Breast epithelium (tissue), 4 donors: ENCODE measurements at regions not wholly inside any gene's neighbourhood (a gene's known extent, or its start where the extent isn't known, plus 50 kb on each side); places are given as distances from the start of the nearest gene placed in this dataset.

Source experiments
- DNase-seq, 2 donors: peaks; one replicate each; pipeline ENCODE4 v3.0.0-alpha.2; 2019; ENCODE audit warnings: low spot score in 2 of 2
- H3K27ac ChIP-seq, 2 donors: fragments of 200-600 bp; sonication (generic) in 1 of 2; one replicate each; pipeline ENCODE4 v1.5.1; 2016 to 2019; ENCODE audit warnings: mild to moderate bottlenecking in 1 of 2
- H3K27me3 ChIP-seq, 2 donors: fragments of 200-600 bp; sonication (generic) in 1 of 2; one replicate each; pipeline versions ENCODE4 v1.5.1 to v1.6.0; 2017 to 2019; ENCODE audit warnings: control low read depth in 1 of 2, mild to moderate bottlenecking in 1 of 2
- H3K36me3 ChIP-seq: fragments of 200-600 bp; one replicate; pipeline ENCODE4 v1.5.1; 2019
- H3K4me1 ChIP-seq, 2 donors: fragments of 200-600 bp; sonication (generic); one replicate each; pipeline ENCODE4 v1.5.1; 2016 to 2019; ENCODE audit warnings: control low read depth in 1 of 2
- H3K4me3 ChIP-seq, 3 donors: fragments of 200-600 bp; sonication (generic); 1 replicate in 2 of 3; 2 replicates in 1 of 3; pipeline ENCODE4 v1.5.1; 2016 to 2019; ENCODE audit warnings: mild to moderate bottlenecking in 3 of 3, moderate library complexity in 2 of 3
- H3K9me3 ChIP-seq, 2 donors: fragments of 200-600 bp; sonication (generic) in 1 of 2; one replicate each; pipeline ENCODE4 v1.5.1; 2016 to 2019; ENCODE audit warnings: control low read depth in 1 of 2
- POLR2A ChIP-seq: fragments of 450-650 bp; IDR thresholded peaks from one replicate; pipeline ENCODE4 v1.6.1; 2016; ENCODE audit warnings: antibody characterized with exemption, mild to moderate bottlenecking, moderate library complexity
- POLR2AphosphoS5 ChIP-seq, 3 donors: sonication (generic); formaldehyde crosslinking; IDR thresholded peaks; one replicate each; pipeline ENCODE4 v1.6.1; 2017; ENCODE audit warnings: antibody characterized with exemption in 3 of 3
- intact Hi-C: fragments of 100-400 bp; cut with DNase I; formaldehyde crosslinking; loops from one replicate; pipeline ENCODE4 v1.15.1; 2023; ENCODE audit warnings: low total_unique reads
- TF ChIP-seq, protein P1 (sequence below), 3 donors: fragments of 450-650 bp; IDR thresholded peaks; one replicate each; pipeline ENCODE4 v1.5.1; 2016 to 2017; ENCODE audit warnings: antibody characterized with exemption in 3 of 3, mild to moderate bottlenecking in 3 of 3, moderate library complexity in 3 of 3

DNA sequence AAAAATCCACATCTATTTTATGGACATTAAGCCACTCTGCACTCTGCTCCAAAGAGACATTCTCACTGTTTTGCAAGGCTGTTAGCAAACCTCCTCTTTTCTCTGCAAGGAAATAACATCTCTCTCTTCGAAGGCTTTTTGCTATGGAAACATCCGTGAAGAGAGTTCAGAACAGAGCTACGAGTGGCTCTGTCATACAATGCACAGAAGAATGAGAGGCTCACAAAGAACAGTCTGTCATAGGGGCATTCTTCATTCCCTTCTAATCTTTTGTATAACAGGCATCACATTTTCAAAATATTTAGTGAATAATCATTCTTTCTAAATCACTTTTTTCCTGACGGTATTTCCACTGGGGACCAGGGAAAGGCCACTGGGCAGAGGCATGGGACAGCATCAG is 346.1 kb downstream of the IRS2 start:
- Histone ChIP-seq H3K27ac (no peak overlapping the region), H3K27me3 (no peaks in the 10 kb centered on the region), H3K4me1 (no peaks in the 10 kb centered on the region), H3K4me3 (no peak overlapping the region), H3K36me3 (no peaks in the 10 kb centered on the region), H3K9me3 (no peaks in the 10 kb centered on the region)
- intact Hi-C loops, result no loop called here
- no peak for TF ChIP-seq POLR2AphosphoS5 (IDR thresholded peaks at IDR 0.05)
- no peak for TF ChIP-seq POLR2A
- TF ChIP-seq, protein P1, sequence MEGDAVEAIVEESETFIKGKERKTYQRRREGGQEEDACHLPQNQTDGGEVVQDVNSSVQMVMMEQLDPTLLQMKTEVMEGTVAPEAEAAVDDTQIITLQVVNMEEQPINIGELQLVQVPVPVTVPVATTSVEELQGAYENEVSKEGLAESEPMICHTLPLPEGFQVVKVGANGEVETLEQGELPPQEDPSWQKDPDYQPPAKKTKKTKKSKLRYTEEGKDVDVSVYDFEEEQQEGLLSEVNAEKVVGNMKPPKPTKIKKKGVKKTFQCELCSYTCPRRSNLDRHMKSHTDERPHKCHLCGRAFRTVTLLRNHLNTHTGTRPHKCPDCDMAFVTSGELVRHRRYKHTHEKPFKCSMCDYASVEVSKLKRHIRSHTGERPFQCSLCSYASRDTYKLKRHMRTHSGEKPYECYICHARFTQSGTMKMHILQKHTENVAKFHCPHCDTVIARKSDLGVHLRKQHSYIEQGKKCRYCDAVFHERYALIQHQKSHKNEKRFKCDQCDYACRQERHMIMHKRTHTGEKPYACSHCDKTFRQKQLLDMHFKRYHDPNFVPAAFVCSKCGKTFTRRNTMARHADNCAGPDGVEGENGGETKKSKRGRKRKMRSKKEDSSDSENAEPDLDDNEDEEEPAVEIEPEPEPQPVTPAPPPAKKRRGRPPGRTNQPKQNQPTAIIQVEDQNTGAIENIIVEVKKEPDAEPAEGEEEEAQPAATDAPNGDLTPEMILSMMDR (IDR thresholded peaks at IDR 0.05), result no peak
- no peak for DNase-seq

DNA sequence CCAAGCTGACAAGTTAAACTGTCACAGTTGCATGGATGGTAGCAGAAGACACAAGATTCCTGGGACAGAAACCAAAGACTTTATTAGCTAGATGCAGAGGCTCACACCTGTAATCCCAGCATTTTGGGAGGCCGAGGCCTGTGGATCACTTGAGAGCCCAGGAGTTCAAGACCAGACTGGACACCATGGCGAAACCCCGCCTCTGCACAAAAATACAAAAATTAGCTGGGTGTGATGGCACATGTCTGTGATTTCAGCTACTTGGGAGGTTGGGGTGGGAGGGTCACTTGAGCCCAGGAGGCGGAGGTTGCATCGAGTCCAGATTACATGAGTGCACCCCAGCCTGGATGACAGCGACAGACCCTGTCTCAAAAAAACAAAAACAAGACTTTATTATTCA is 346.6 kb downstream of the IRS2 start:
- H3K4me1 ChIP-seq, result no peaks in the 10 kb centered on the region
- H3K27ac ChIP-seq, result no peak overlapping the region
- H3K36me3 ChIP-seq, result no peaks in the 10 kb centered on the region
- TF ChIP-seq POLR2AphosphoS5 (IDR thresholded peaks at IDR 0.05) (no peak), POLR2A (no peak)
- TF ChIP-seq, protein P1 (IDR thresholded peaks at IDR 0.05), result no peak
- no peaks in the 10 kb centered on the region for H3K9me3 ChIP-seq
- intact Hi-C loops, result no loop called here
- H3K27me3 ChIP-seq, result no peaks in the 10 kb centered on the region
- H3K4me3 ChIP-seq, result no peak overlapping the region
- DNase-seq, result no peak

DNA sequence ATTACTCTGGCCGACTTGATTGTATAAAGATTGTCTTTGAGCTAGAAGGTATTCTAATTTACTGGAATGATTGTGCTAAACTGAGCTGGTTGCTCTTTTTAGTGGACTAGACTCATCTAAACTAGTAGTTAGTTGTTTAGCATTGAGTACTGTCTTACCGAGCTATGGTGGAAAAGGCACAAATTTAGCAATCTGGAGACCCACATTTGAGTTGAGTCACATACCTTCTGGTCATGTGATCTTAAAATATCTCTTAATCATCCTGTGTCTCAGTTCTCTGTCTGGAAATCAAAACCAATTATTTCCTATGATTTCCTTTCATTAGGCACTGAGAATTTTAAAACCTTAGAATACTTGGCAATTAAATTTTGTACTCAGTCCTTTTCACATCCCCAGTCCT is 349.5 kb downstream of the IRS2 start:
- Histone ChIP-seq H3K4me3 (no peak overlapping the region), H3K36me3 (no peaks in the 10 kb centered on the region), H3K27ac (no peak overlapping the region), H3K27me3 (no peaks in the 10 kb centered on the region), H3K9me3 (no peaks in the 10 kb centered on the region), H3K4me1 (no peaks in the 10 kb centered on the region)
- TF ChIP-seq POLR2A, result no peak
- TF ChIP-seq, protein P1 (IDR thresholded peaks at IDR 0.05), result no peak
- no peak for TF ChIP-seq POLR2AphosphoS5 (IDR thresholded peaks at IDR 0.05)
- DNase-seq, result no peak
- intact Hi-C loops, result no loop called here

DNA sequence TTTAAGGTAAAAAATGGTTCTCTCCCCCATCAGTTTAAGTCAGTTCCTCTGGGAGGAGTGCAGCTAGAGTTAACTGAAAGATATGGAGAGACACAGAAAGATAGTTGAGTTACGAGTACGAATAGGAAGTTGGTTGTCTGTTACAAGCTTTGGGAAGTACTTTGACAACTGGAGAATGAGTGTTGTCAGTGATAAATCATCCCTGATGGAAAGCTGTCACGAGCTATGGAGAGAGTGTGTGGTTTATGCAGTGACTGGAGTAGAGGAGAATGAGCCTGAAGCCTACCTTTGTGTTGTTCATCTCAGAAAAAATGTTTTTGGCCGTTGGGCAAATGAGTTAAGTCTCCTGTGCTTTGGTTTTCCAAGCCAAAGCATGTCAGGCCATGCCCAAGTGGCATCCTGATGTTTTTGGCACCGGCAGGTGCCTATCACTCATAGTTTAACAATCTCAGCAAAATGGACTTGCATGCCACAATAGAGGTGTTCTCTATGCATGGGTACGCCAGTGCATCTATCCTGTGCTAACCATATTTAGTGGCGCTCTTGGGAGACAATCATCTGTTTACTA is 350.2 kb downstream of the IRS2 start:
- H3K4me3 ChIP-seq, result no peak overlapping the region
- no peaks in the 10 kb centered on the region for H3K4me1 ChIP-seq
- H3K27ac ChIP-seq, result peak overlapping the region in 1 of 2 donors; percentile 60
- TF ChIP-seq POLR2A (no peak), POLR2AphosphoS5 (IDR thresholded peaks at IDR 0.05) (no peak)
- TF ChIP-seq, protein P1 (IDR thresholded peaks at IDR 0.05), result no peak
- no peaks in the 10 kb centered on the region for H3K36me3 ChIP-seq
- H3K9me3 ChIP-seq, result no peaks in the 10 kb centered on the region
- DNase-seq, result peak in 1 of 2 donors; percentile 62
- H3K27me3 ChIP-seq, result no peaks in the 10 kb centered on the region
- intact Hi-C loops, result no loop called here

DNA sequence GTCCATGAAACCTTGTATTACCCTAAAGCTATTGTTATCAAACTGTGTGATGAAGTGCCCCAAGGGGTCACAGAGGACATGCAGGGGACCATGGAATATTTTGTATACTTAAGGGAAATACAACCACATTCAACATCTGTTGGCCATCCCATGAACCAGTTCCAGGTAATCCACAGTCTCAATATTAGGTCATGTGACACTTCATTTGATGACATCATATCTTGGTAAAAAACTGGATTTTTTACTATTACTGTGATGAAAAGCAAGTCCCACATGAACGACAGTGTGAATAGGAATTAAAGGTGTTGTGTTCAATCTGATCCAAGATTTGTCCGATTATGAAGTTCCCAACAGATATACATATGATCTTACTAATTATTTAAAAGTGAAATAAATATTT is 355.2 kb downstream of the IRS2 start:
- intact Hi-C loops, result loop anchor here (5.0 kb wide), 1 partner anchor 516 kb away; no protein-coding TSS in a partner anchor
- no peak overlapping the region for H3K4me3 ChIP-seq
- no peaks in the 10 kb centered on the region for H3K4me1 ChIP-seq
- no peak overlapping the region for H3K27ac ChIP-seq
- TF ChIP-seq, protein P1 (IDR thresholded peaks at IDR 0.05), result no peak
- no peak for TF ChIP-seq POLR2AphosphoS5 (IDR thresholded peaks at IDR 0.05)
- H3K27me3 ChIP-seq, result no peaks in the 10 kb centered on the region
- no peaks in the 10 kb centered on the region for H3K9me3 ChIP-seq
- no peak for DNase-seq
- H3K36me3 ChIP-seq, result no peaks in the 10 kb centered on the region
